GM21737 (cell line): ENCODE measurements at regions not wholly inside any gene's neighbourhood (a gene's known extent, or its start where the extent isn't known, plus 50 kb on each side); places are given as distances from the start of the nearest gene placed in this dataset.
"Not testable (repeated sequence)": the region's sequence is repeated elsewhere in the genome, so short reads cannot be mapped to it uniquely, and the experiment has no call there.

ENCODE experiments used
- ATAC-seq: cut with Tn5 transposase; IDR thresholded peaks from one replicate; pipeline ENCODE4 v1.9.1; 2021; ENCODE audit warnings: mild to moderate bottlenecking, moderate library complexity; ENCODE audit not compliant: unreplicated experiment

DNA sequence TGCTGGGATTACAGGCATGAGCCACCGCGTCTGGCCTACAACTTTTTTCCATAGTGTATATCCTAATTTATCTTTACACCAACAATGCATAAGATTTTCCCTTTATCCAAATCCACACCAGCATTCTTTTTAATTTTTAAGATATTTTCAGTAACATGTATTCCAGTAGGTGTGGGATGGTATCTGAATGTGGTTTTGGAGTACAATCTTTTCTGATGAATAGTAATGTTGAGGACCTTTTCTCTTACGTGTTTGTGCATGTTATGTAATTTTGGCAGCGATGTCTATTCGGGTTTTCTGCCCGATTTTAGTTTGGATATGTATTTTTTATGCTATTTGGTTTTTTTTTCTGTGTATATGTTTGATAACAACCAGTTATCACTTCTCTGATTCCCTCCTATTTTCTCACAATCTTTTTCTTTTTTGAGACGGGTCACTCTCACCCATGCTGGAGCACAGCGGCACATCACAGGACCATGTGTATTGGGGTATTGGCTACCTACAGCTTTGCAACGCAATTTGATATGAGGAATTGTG, 114.6 kb upstream of the GRK3 start:
- ATAC-seq: no peak

GRCh38 chr22:25451480-25452114, 112.9 kb upstream of the GRK3 start:
- ATAC-seq: no peak

GRCh38 chr22:25452116-25452700, 112.3 kb upstream of the GRK3 start:
- ATAC-seq: no peak

- no peak for ATAC-seq
Measured at GRCh38 chr22:25453058-25453457, 111.4 kb upstream of the GRK3 start.

GRCh38 chr22:25453557-25453956, 110.9 kb upstream of the GRK3 start:
- no peak for ATAC-seq

DNA sequence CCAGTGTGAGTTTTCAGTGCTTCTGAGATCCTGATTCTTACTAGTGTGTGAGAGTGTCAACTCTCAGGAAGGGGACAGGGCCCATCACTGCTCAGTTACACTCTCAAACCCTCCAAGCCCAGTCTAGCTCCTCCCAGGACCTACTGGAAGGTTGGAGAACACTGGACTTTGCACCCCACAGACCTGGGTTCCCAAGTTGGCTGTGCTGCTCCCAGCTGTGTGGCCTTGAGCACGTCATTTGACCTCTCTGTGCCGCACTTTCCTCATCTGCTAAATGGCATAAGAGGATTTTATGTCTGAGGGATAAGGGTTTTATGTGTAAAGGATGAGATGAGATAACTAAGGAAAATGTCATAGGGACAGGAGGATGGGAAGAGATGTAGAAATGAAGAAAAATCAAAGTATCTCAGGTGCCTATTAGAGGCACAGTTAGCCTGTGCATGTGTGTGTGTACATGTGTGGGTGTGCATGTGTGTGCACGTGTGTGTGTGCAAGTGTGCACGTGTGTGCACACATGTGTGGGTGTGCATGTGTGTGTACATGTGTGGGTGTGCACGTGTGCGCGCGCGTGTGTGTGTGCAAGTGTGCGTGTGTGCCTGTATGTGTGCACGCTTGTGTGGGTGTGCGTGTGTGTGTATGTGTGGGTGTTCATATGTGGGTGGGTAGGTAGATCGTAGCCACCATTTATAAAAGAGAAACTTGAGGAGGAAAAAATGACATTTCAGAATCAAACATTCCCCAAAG, 108.0 kb upstream of the GRK3 start:
- not testable (repeated sequence) for ATAC-seq

- ATAC-seq: not testable (repeated sequence)
Measured at GRCh38 chr22:25458631-25459030, 105.8 kb upstream of the GRK3 start.

DNA sequence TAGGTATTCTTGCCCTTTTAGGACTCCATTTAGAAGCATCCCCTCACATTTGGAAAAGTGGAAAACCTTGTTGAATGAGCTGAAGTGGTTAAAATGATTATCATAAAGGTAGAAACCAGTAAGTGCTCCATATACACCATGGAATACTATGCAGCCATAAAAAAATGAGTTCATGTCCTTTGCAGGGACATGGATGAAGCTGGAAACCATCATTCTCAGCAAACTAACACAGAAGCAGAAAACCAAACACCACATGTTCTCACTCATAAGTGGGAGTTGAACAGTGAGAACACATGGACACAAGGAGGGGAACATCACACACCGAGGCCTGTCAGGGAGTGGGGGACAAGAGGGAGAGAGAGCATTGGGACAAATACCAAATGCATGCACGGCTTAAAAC, 103.8 kb upstream of the GRK3 start:
- not testable (repeated sequence) for ATAC-seq

GRCh38 chr22:25461301-25461700, 103.2 kb upstream of the GRK3 start:
- no peak for ATAC-seq

- peak; percentile 77 for ATAC-seq
Measured at GRCh38 chr22:25462474-25463346, 101.8 kb upstream of the GRK3 start.

GRCh38 chr22:25463347-25463628, 101.2 kb upstream of the GRK3 start:
- not testable (repeated sequence) for ATAC-seq

GRCh38 chr22:25464326-25464725, 100.1 kb upstream of the GRK3 start:
- ATAC-seq: not testable (repeated sequence)

GRCh38 chr22:25465949-25466348, 98.5 kb upstream of the GRK3 start:
- no peak for ATAC-seq

GRCh38 chr22:25472382-25472781, 92.1 kb upstream of the GRK3 start:
- no peak for ATAC-seq

DNA sequence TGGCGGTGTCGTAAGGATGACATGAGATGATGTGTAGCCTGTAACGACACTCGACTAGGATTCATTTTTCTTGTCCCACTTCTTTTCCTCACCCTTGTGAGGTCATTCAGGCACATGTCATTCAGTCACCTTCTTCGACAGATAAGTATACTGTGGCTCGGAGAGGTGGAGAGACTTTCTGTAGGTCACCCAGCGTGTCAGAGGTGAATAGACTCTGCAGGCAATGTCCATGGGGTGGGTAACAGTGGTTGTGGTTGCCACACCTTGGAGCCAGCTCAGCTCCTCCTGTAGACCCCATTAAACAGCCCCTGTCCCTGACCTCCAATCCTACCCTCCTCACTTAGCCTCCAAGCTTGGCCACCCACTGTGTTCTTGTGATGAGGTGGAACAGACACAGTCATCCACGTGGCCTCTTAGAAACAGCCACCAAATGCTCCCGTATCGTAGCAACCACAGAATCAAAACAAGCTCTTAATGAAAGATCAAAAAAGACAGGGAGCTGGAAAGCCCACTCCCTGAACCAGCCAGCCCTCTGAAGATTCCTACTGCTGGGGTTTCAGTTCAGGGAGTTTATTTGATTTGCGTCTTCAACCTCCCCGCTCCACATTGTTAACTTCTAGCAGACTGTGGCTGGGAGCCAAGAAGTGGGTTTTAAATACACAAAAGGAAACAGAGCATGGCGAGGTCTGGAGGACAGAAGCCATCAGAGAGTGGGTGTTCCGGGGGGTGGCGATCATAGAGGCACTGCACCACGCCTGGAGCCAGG, 89.0 kb upstream of the GRK3 start:
- ATAC-seq: no peak

DNA sequence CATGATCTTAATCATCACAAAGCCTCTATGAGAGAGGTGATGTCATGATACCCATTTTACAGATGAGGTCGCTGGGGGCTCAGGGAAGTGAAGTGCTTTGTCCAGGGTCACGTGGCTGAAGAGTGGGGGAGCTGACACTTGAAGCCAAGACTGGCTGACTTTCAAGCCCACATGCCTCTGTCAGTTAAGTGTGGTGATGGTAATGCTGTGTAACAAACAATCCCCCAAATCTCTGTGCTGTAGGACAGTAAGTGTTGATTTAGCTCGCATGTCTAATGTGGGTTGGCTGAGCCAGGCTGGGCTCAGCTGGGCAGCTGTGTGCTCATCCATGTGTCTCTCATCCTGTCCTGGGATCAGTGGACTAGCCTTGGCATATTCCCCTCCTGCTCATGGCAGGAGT, 87.1 kb upstream of the GRK3 start:
- ATAC-seq: no peak

- ATAC-seq: no peak
Measured at GRCh38 chr22:25478111-25478510, 86.4 kb upstream of the GRK3 start.

DNA sequence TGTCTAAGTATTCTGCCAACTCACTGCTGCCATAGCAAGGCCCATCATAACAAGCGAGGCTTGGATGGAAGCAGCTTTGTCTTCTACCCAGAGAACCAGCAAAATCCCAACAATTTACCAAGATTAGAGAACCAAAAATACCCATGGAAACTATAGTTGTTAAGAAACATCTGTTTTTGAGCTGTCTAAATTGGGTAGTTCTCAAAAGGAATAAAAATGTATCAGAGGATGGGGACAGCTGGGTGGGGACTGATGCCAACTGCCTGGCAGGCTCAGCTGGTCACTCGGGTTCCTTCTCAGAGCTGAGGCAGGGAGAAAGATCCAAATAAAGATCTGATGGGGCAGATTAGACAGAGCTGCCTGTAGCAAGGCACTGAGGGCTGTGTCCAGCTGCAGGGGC, 85.9 kb upstream of the GRK3 start:
- no peak for ATAC-seq

- not testable (repeated sequence) for ATAC-seq
Measured at GRCh38 chr22:25480868-25481267, 83.6 kb upstream of the GRK3 start.

- no peak for ATAC-seq
Measured at GRCh38 chr22:25482091-25482760, 82.2 kb upstream of the GRK3 start.
